ENCODE measurements at regions not wholly inside any gene's neighbourhood (a gene's known extent, or its start where the extent isn't known, plus 50 kb on each side); places are given as distances from the start of the nearest gene placed in this dataset.

DNA sequence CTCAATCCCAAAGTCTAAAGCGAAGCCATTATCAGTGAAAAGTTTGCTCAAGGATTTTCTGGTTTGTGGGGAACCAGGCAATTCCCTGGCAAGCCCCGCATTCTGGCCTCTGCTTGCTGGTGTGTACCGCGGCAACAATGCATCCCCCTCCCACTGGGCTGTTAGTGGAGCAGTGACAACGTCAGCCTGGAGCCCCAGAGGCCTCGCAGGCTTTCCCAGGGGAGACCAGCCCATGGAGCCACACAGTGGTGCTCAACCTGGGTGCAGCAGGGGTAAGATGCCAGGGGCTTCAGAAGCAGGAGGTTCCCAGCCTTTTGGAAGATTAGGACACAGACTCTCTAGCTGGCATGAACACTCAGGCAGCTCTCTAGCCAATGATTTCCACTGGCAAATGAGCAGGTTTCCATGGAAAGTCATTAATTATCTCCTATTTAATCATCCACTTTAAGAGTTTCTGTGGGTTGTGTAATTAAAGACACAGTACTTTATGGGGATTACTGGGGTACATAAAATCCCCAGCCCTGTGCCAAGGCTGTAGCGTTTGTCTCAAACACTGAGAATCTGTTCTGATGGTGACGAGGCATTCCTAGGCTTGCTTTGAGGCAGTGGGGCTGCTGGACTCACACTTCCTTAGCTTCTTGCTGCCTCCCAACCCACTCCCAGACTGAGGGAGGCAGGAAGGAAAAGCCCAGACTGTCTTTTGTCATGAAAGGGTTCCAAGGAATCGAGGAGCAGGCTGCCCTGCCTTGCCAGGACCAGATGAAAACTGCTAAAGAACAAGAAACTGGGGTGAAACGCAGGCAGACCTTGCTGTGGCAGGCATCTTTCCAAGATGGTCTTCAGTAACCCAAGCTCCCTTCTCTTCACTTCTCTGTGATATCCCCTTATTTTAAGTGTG lies 411.9 kb upstream of the SHH start:
- no peak for DNase-seq (ENCODE audit: low read depth)

DNA sequence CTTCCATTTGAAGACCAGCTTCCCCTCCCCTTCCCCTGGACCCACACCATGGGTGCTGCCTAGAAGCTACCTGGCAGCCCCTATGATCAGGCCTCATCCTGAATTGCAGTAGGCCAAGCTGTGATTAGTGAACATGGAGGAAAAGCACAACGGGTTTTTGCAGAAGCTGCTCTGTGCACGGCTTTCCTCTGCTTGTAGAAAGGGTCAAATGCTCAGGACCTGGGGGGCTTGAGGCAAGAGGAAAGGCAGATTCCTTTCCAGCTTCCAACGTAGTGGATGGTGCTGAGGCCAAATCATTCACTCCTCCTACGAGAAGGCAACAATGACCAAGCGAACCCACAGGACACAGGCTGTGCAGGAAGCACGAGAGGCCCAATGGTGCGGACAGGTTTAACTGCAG lies 410.3 kb upstream of the SHH start:
- no peak for DNase-seq (ENCODE audit: low read depth)

DNA sequence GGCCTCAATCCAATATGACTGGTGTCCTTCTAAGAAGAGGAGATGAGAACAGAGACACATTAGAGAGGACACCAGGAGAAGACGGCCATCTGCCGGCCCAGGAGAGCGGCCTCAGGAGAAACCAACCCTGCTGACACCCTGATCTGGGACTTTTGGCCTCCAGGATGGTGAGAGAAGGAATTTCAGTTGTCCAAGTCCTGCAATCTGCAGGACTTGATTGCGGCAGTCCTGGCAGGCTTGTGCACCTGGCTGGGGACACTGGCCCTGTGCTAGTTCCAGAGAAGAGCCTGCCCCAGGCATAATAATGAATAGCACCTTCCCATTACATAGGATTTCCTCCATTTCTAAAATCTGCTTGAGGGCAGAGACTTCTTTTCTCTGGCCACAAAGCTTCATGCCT lies 409.9 kb upstream of the SHH start:
- no peak for DNase-seq (ENCODE audit: low read depth)

DNA sequence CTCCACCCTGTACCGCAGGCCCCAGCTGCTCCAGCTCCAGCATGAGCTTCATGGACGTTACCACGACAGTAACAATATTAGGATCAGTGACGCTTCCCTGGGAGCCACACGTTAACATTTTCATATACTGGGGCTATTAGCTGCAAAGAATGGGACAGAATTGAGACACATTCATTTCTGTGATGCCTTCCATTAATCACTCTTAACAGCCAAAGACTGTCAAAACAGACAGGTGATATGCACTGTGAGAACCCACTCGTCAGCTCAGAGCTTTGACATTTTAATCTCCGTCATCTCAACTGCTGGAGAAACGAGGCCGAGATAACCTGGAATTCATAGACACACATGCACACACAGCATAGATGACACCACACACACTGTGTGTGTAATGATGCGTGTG lies 408.4 kb upstream of the SHH start:
- no peak for DNase-seq (ENCODE audit: low read depth)

DNA sequence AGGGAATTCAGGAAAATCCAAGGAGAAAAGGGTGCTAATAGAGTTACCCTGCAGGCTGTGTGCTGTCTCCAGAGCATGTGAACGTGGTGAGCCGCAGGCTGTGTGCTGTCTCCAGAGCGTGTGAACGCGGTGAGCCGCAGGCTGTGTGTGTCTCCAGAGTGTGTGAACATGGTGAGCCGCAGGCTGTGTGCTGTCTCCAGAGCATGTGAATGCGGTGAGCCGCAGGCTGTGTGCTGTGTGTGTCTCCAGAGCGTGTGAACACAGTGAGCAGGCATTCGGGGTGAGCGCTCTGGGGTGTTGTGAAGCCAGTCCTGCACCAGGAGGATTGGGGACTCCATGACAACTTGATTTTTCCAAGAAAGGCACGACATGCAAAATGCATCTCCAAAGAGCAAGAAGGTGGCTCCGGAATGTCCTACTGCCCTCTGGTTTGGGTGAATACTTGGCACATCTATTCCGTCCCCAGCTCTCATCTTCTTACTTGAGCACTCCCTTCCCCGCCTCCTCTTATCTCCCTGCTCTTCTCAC lies 407.9 kb upstream of the SHH start:
- no peak for DNase-seq (ENCODE audit: low read depth)

DNA sequence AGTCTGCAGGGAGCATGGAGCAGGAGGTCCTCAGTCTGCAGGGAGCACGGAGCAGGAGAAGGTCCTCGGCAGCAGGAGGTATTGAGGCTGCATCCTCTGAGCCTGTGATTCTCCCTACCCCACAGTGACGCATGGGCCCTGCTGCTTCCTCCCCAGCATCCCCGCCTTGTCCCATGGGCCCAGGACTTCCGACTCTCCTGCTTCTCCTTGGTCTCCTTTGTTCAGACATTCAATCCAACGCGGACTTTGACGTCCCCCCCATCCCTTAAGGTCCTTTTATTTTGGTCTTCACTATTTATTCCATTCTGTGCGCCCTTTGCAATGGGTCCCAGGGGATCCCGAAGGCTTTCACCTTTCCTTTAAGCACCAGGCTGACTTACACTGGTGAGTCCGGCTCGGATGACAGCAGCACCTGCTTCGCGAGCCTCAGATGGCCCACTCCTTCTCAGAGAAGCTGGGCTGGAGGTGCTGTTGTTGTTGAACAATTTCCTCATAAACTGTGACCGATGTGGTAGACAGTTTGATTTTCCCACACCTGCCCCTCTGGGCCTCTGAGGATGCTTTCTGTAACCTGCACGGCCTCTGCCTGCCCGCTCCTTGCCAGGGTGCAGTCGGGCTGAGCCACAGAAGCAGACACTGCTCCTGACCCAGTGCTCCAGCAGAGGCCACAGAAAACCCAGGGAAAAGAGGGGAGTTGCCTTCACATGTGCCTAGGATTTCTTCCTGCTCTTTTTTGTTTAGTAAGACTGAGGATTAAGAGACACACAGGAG lies 407.2 kb upstream of the SHH start:
- DNase-seq (ENCODE audit: low read depth): no peak

DNA sequence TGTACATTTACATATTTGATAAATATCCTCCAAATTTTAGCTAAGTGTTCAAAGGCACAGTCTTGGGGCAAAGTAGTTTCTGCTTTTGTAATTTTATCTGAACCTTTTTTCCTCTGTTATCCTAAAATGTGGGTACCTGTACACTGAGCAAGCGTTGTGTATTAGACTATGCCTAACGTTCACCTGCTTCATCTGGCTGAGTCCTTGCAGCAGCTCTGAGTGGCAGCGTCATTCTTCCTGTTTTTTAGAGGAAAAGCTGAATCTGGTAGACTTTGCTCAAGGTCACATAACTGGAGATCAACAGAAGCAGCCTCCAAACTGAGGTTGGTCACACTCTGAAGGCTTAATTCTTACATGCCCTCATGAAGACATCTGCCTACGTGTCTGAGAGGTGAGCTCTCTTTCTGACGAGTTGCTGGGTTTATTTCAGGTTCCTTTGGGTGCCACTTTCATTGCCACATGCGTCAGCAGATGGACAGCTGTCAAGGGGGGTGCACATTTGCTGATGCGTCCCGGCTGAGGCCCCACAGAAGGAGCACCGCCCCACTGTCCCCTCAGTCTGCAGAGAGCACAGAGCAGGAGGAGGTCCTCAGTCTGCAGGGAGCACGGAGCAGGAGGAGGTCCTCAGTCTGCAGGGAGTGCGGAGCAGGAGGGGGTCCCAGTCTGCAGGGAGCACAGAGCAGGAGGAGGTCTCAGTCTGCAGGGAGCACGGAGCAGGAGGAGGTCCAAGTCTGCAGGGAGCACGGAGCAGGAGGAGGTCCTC lies 406.5 kb upstream of the SHH start:
- no peak for DNase-seq (ENCODE audit: low read depth)

DNA sequence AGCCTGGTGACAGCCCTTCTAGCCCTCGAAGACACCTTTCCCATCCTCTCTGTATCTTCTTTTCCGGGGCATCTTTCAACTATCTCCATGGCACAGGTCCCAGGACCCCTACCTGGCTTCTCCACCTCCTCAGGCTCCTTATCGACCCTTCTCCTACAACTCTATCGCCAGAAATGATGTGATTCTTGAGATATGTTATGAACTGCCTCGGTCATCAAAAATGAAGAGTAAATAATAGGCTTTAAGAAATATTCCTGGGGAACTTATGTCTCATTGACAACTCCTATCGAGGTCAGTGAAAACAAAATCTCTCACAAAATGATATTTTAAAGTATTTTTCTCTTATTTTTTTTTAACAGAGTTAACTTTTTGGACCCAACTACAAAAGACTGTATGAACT lies 405.5 kb upstream of the SHH start:
- no peak for DNase-seq (ENCODE audit: low read depth)

DNA sequence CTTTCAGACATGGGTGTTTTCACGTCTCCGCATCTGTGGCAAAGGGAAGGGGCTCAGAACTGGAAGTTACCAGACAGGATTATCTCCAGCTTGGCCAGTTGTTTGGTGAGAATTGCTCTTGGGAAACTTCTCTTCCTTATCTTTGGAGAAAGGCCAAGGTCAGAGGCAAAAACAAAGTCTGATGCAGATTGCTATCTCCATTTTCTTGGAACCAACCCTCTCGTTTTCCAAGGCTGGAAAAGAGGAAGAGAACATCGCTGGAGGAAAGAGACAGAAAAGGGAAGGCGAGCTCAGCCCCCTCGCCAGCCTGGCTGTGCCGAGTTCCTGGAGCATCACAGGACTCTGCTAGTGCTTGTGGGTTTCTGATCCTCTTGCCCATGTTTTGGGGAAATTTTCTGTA lies 396.8 kb upstream of the SHH start:
- no peak for DNase-seq (ENCODE audit: low read depth)

DNA sequence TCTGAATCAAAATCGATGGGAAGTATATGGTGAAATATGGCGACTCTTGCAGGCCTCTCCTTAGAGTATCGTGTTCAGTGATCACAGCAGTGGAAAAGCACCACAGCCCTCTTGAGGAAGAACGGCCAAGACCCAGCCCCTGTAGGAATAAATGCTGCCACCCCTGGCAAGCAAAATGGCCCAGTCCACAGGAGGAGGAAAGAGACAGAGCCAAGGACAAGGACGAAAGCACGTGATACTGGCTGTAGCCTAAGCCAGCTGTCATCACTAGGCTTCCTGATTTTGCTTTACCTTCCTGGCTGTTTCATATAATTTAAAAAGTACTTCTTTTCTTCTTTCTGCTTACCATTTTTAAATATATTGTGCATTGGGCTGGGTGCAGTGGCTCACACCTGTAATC lies 395.0 kb upstream of the SHH start:
- DNase-seq (ENCODE audit: low read depth): no peak

DNA sequence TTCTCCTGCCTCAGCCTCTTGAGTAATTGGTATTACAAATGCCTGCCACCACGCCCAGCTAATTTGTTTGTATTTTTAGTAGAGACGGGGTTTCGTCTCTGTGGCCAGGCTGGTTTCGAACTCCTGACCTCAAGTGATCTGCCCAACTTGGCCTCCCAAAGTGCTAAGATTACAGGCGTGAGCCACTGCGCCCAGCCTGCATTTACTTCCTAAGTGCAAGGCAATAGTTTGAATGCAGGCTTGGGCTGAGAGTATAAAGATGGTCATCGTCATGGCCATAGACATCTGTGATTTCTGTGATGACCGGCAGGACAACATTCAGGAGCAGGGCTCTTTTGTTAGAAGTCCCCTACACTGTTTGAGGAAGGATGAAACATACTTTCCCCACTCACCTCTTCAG lies 393.9 kb upstream of the SHH start:
- DNase-seq (ENCODE audit: low read depth): no peak

DNA sequence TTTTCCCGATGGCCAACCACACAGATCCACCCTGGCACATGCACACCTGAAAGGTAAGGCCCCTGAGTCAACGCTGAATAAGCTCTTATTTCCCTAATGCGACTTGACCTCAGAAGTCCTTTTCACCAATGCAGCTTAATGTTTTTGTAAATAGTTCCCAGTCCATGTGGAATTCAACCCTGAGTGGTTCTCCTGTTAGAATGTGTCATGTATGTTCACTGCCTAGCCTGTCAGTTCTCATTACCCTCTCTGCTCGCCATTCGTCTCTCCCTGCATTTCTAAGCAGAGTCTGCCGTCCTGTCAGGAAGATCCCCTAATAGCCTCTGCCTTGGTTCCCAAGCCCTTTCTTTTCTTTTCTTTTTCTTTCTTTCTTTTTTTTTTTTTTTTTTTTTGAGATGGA lies 392.6 kb upstream of the SHH start:
- DNase-seq (ENCODE audit: low read depth): no peak

DNA sequence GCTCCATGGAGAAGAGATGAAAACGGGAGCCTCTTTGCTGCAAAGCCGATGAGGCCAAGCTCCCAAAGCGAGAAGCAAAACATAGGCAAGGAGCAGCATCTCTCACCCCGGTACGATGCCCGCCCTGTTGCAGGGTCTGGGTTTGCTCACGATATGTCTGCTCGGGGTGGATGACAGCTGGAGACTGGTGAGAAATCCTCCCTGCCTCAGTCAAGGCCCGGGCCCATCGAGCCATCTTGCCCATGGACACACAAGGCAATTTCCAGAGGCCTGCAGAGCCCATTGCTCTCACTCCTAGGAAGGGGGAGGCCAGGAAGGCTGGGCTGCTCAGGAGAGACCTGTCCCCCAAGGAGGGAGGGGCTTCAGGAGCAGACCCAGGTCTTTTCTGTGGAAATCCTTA lies 391.7 kb upstream of the SHH start:
- no peak for DNase-seq (ENCODE audit: low read depth)

DNA sequence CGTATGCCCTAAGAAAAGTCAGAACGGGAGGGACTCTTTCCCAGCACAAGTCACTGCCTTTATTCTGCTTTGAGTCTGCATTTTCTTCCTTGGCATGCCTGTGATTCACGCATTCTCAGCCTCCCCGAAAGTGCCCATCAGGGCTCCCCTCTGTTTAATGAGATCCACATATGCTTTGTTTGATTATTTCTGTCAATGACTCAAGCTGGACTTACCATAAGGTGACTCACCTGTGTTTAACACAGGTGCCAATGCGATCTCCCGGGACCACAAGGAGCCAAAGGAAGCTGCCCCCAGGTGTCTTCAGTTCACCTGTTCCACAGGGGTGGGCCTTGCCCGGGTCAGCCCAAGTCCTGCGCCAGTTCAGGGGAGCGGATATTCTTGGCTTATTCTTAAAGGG lies 386.0 kb upstream of the SHH start:
- no peak for DNase-seq (ENCODE audit: low read depth)

DNA sequence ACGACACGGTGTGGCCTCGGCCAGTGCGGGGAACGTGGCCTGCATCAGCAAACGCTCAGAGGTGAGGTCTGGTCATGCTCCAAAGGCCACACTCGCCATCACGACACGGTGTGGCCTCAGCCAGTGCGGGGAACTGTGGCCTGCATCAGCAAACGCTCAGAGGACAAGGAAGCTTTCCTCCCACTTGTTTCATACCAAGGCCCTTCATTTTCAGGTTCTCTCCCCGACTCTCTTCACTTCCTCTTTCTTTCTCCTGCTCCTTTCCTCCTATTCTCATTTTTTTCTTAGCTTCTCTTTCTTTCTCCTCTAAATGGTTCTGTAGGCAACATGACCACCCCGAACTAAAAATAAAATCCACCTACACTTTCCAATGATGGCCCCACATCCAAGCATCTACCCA lies 384.4 kb upstream of the SHH start:
- DNase-seq (ENCODE audit: low read depth): no peak

DNA sequence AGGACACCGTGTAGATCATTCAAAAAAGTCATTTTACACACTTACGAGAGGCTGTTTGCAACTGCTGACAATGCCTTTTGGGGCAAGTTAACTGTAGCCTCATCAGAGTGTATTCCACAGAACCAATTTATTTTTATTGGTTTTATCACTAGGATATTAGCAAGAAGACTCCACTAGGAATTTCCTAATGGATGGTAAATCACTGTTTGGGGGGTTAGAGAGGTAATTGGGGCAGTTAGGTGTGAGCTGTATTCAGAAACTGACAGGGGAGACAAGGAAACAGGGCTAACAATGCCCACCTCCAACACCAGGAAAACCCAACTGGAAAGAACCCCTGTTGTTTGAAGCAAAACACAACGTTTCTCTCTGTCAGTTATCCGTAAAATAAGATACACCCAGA lies 383.0 kb upstream of the SHH start:
- DNase-seq (ENCODE audit: low read depth): no peak

DNA sequence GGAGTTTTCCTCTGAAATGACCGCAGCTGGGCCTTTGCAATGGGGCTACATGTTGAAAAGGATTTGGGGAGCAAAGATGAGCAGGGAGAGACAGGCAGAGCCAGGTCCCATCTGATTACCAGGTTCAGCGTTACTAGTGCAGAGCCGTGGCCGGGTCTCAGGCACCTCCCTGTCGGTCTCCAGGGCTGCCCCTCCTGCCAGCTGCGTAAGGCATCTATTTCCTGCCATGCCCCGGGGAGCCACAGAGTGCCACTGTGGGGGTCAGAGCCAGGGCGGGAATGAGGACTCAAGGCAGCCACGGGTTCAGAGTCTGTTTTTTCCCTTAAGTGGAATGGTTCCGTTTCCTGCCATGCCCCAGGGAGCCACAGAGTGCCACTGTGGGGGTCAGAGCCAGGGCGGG lies 382.6 kb upstream of the SHH start:
- no peak for DNase-seq (ENCODE audit: low read depth)

DNA sequence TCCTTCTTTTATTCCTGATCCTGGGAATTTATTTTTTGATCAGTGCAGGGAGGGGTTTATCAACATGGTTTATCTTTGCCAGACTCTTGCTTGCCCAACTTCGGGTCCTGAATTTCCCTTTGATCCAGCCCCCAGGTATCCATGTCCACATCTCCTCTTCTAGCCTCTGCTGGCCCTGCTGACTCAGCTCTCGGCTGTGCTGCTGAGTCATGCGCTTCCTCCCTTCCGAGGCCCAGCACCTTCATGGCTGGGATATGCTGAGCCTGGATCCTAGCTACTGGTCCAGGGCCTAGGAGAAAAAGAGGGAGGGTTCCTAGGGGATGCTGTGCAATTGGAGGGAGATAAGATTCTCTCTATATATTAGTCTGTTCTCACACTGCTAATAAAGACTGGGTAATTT lies 380.7 kb upstream of the SHH start:
- DNase-seq (ENCODE audit: low read depth): peak; percentile 23

DNA sequence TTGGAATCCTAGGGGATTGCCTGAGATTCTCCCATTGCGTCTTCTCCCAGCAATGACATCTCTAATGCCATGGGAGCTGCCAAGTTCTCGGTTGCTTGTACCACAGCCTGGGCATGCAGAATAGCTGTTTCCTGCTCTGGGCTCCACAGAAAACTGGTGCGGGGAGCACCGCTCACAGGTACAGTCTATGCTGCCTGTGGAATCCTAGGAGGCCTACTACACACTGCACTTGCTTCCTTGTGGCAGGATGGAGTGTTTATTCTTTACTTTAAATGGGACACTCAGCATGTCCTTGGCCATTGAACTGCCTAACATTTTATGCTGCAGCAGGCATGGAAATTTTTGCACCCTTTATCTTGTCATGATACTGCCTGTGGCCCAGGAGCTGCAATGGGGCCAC lies 378.8 kb upstream of the SHH start:
- no peak for DNase-seq (ENCODE audit: low read depth)

DNA sequence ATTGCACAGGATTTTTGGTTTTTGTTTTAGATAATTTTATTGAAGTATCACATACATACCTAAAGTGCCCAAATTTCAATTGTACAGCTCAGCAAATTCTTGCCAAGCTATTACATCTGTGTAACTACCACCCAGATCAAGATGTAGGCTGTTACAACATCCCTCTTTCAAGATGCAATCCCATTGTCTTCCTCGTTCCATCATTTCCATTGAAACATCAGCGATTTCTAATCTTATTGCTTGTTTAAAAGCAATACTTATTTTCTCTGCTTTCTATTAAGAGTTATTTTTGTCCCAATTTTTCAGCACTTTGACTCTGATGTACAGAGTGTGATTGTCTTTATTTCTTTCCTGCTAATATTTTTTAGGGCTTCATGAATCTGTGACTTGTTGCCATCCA lies 372.8 kb upstream of the SHH start:
- no peak for DNase-seq (ENCODE audit: low read depth)

DNA sequence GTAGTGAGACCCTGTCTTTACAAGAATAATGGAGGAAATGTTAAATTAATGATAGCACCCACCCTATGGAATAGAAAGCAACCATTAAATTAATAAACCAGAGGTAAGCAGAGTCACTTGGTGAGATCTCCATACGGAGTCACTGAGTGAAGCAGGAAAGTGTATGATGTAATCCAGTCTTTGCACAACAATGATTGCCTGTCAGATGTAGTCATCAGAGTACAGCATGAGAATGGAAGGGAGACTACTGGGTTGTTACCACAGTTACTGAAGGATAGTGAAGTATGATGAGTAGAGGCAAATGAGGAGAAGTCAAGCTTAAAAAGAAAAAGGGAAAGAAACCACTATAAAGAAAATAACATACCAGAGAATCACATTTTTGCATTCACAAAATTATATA lies 371.9 kb upstream of the SHH start:
- DNase-seq (ENCODE audit: low read depth): peak; percentile 2

DNA sequence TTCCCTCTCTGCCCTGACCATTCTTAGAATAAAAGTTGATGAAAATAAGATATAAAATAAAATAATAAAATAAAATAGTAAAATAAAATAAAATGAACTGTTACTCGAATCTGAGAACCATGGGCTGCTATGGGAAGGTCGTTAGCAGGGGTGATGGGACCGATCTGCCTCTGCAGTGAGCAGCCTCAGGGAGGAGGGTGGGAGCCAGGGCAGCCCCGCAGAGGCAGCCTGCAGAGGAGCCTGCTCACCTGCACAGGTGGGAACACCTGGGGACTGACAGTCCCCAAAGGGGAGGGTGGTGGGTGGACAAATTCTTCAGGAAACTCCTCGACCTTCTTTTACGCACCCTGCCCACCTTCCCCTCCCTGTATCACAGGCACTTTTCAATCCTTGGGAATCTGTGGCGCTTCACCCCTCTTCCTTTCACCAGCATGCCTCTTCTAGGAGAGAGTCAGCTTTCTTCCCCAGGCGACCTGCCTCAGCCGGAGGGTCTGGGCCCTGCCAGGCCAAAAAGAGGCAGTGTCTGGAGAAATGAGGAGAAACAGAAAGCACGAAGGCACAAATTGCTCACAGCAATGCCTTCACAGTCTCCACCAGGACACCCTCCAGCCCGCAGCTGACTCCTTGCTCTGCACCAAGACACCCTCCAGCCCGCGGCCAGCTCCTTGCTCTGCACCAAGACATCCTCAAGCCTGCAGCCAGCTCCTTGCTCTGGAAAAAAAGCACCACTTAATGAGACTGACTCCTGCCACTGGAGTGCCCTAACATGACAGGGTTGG lies 368.4 kb upstream of the SHH start:
- DNase-seq (ENCODE audit: low read depth): no peak

Measured in iris pigment epithelial cell (primary cell).